HEK293 (cell line): ENCODE measurements at regions not wholly inside any gene's neighbourhood (a gene's known extent, or its start where the extent isn't known, plus 50 kb on each side); places are given as distances from the start of the nearest gene placed in this dataset.

ENCODE experiments used
- IKZF3 ChIP-seq: fragments of 450-650 bp; IDR thresholded peaks from 2 replicates; pipeline ENCODE4 v1.5.0; 2018; ENCODE audit warnings: missing biosample characterization, mild to moderate bottlenecking, missing genetic modification characterization, moderate library complexity
- ZFP37 ChIP-seq: fragments of 450-650 bp; formaldehyde crosslinking; IDR thresholded peaks from 2 replicates; pipeline ENCODE4 v1.5.1; 2016; ENCODE audit warnings: missing biosample characterization, missing genetic modification characterization
- ZNF155 ChIP-seq: fragments of 450-650 bp; formaldehyde crosslinking; IDR thresholded peaks from 2 replicates; pipeline ENCODE4 v1.5.1; 2016; ENCODE audit warnings: missing biosample characterization, missing genetic modification characterization
- ZNF274 ChIP-seq, 2 experiments: fragments of 200-500 bp in 1 of 2; fragments of 450-650 bp in 1 of 2; sonication (Bioruptor generic) in 1 of 2; formaldehyde crosslinking in 1 of 2; IDR thresholded peaks; 2 replicates each; pipeline versions ENCODE4 v1.5.1 to v1.6.1; 2014 to 2016; ENCODE audit warnings: borderline replicate concordance in 1 of 2, inconsistent platforms in 1 of 2, low read length in 1 of 2, missing biosample characterization in 1 of 2, missing genetic modification characterization in 1 of 2
- ZNF391 ChIP-seq: fragments of 450-650 bp; formaldehyde crosslinking; IDR thresholded peaks from 2 replicates; pipeline ENCODE4 v1.5.1; 2016; ENCODE audit warnings: low read depth, missing biosample characterization, missing genetic modification characterization, borderline replicate concordance
- ZNF510 ChIP-seq: fragments of 450-650 bp; formaldehyde crosslinking; IDR thresholded peaks from 2 replicates; pipeline ENCODE4 v1.5.1; 2018; ENCODE audit warnings: mild to moderate bottlenecking, missing genetic modification characterization, missing biosample characterization; ENCODE audit not compliant: insufficient replicate concordance
- TF ChIP-seq, protein P1 (sequence below): fragments of 450-650 bp; formaldehyde crosslinking; IDR thresholded peaks from 2 replicates; pipeline ENCODE4 v1.5.1; 2016; ENCODE audit warnings: missing biosample characterization, missing genetic modification characterization
- TF ChIP-seq, protein P2 (sequence below): fragments of 450-650 bp; formaldehyde crosslinking; IDR thresholded peaks from 2 replicates; pipeline ENCODE4 v1.5.1; 2016; ENCODE audit warnings: missing biosample characterization, missing genetic modification characterization
- TF ChIP-seq, protein P3 (sequence below): fragments of 450-650 bp; IDR thresholded peaks from 2 replicates; pipeline ENCODE4 v1.5.1; 2018; ENCODE audit warnings: missing biosample characterization, missing genetic modification characterization

DNA sequence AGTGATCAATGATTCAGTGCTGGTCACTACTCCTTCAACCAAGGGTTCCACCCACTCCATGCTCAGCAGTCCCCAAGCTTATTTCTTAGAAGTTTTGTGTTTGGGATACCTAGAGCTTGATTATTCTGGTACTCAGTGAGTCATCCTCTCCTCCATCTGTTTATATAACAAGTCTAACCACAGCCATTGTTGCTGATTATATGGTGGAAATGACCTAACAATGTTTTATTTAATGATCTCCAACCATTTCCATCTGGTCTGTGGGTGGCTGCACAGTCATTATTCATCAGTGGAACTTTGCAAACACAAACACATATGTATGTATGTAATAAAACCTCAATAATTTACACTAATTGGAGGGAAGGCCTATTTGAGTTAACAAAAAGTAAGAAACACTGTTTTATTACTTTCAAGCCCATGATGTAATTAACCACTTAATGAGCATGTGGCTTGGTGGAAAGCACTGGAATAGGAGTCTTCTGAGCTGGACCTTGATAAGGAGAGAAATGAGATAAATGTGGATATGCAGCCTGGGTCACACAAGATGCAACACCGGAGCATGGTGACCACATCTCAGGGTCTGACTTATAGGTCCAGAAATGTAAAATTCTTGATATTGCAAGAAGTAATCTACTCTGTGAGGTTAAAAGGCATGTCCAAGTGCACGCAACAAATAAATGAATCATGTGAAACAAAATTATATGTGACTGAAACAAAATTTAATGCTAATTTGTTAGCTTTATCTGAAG, 99.0 kb upstream of the WLS start:
- TF ChIP-seq ZFP37 (tag by site-specific recombination): no peak
- TF ChIP-seq, protein P1, sequence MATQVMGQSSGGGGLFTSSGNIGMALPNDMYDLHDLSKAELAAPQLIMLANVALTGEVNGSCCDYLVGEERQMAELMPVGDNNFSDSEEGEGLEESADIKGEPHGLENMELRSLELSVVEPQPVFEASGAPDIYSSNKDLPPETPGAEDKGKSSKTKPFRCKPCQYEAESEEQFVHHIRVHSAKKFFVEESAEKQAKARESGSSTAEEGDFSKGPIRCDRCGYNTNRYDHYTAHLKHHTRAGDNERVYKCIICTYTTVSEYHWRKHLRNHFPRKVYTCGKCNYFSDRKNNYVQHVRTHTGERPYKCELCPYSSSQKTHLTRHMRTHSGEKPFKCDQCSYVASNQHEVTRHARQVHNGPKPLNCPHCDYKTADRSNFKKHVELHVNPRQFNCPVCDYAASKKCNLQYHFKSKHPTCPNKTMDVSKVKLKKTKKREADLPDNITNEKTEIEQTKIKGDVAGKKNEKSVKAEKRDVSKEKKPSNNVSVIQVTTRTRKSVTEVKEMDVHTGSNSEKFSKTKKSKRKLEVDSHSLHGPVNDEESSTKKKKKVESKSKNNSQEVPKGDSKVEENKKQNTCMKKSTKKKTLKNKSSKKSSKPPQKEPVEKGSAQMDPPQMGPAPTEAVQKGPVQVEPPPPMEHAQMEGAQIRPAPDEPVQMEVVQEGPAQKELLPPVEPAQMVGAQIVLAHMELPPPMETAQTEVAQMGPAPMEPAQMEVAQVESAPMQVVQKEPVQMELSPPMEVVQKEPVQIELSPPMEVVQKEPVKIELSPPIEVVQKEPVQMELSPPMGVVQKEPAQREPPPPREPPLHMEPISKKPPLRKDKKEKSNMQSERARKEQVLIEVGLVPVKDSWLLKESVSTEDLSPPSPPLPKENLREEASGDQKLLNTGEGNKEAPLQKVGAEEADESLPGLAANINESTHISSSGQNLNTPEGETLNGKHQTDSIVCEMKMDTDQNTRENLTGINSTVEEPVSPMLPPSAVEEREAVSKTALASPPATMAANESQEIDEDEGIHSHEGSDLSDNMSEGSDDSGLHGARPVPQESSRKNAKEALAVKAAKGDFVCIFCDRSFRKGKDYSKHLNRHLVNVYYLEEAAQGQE (tag by site-specific recombination): no peak; the same call in 1 of the 2 replicates
- TF ChIP-seq, protein P2, sequence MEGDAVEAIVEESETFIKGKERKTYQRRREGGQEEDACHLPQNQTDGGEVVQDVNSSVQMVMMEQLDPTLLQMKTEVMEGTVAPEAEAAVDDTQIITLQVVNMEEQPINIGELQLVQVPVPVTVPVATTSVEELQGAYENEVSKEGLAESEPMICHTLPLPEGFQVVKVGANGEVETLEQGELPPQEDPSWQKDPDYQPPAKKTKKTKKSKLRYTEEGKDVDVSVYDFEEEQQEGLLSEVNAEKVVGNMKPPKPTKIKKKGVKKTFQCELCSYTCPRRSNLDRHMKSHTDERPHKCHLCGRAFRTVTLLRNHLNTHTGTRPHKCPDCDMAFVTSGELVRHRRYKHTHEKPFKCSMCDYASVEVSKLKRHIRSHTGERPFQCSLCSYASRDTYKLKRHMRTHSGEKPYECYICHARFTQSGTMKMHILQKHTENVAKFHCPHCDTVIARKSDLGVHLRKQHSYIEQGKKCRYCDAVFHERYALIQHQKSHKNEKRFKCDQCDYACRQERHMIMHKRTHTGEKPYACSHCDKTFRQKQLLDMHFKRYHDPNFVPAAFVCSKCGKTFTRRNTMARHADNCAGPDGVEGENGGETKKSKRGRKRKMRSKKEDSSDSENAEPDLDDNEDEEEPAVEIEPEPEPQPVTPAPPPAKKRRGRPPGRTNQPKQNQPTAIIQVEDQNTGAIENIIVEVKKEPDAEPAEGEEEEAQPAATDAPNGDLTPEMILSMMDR (tag by site-specific recombination): no peak
- TF ChIP-seq IKZF3 (tag by site-specific recombination): no peak
- TF ChIP-seq ZNF391 (tag by site-specific recombination): no peak
- TF ChIP-seq ZNF510: no peak
- no peak for TF ChIP-seq ZNF274 (IDR thresholded peaks at IDR 0.05; ENCODE audit: low read length)
- no peak for TF ChIP-seq ZNF274 (tag by site-specific recombination; IDR thresholded peaks at IDR 0.05; ENCODE audit: borderline replicate concordance)
- TF ChIP-seq, protein P3, sequence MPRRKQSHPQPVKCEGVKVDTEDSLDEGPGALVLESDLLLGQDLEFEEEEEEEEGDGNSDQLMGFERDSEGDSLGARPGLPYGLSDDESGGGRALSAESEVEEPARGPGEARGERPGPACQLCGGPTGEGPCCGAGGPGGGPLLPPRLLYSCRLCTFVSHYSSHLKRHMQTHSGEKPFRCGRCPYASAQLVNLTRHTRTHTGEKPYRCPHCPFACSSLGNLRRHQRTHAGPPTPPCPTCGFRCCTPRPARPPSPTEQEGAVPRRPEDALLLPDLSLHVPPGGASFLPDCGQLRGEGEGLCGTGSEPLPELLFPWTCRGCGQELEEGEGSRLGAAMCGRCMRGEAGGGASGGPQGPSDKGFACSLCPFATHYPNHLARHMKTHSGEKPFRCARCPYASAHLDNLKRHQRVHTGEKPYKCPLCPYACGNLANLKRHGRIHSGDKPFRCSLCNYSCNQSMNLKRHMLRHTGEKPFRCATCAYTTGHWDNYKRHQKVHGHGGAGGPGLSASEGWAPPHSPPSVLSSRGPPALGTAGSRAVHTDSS (tag by site-specific recombination): no peak
- TF ChIP-seq ZNF155 (tag by site-specific recombination): no peak
